RWPE1 (cell line): ENCODE measurements at regions not wholly inside any gene's neighbourhood (a gene's known extent, or its start where the extent isn't known, plus 50 kb on each side); places are given as distances from the start of the nearest gene placed in this dataset.

Experiments
- CTCF ChIA-PET: fragments of 350-600 bp; sonication (Branson Sonifier 250); formaldehyde crosslinking; extraction: SDS; loops from one replicate; lab custom pipeline; 2021; lab: Yijun Ruan, JAX
- POLR2A ChIA-PET: fragments of 400-600 bp; formaldehyde crosslinking; extraction: SDS; loops from one replicate; lab custom pipeline; 2020; ENCODE audit warnings: antibody characterized with exemption; ENCODE audit not compliant: low non-redundant PET; lab: Yijun Ruan, JAX
- DNase-seq: peaks from one replicate; pipeline ENCODE4 v3.0.0; 2012; ENCODE audit warnings: low spot score
- H3K27ac ChIP-seq: fragments of 450-650 bp; 2 replicates; pipeline ENCODE4 v1.5.1; 2017
- CTCF ChIP-seq: fragments of 450-650 bp; conservative IDR thresholded peaks from 2 replicates; pipeline ENCODE4 v1.5.1; 2017; ENCODE audit warnings: low read depth, mild to moderate bottlenecking

GRCh38 chr5:5026409-5026785 is 113.7 kb upstream of the ADAMTS16 start:
- ChIA-PET CTCF (interaction anchor here (0.6 kb wide), 2 partner anchors 96 to 129 kb away, joined by 3 to 6 read pairs; no protein-coding TSS in a partner anchor), POLR2A (no interaction called here)
- no peak for DNase-seq
- no peak overlapping the region for H3K27ac ChIP-seq
- TF ChIP-seq CTCF: no peak

- DNase-seq: no peak
- no peak for TF ChIP-seq CTCF
- POLR2A ChIA-PET: no interaction called here
- no peak overlapping the region for H3K27ac ChIP-seq
- CTCF ChIA-PET: no interaction called here
Measured at GRCh38 chr5:5031665-5032064, 108.5 kb upstream of the ADAMTS16 start.

GRCh38 chr5:5037674-5038073 is 102.5 kb upstream of the ADAMTS16 start:
- no peak overlapping the region for H3K27ac ChIP-seq
- no peak for TF ChIP-seq CTCF
- ChIA-PET CTCF (no interaction called here), POLR2A (no interaction called here)
- DNase-seq: no peak

GRCh38 chr5:5039918-5040317 is 100.2 kb upstream of the ADAMTS16 start:
- CTCF ChIA-PET: no interaction called here
- POLR2A ChIA-PET: no interaction called here
- TF ChIP-seq CTCF: no peak

GRCh38 chr5:5040712-5041111 is 99.4 kb upstream of the ADAMTS16 start:
- ChIA-PET CTCF (interaction anchor here (0.7 to 1.1 kb wide), 2 partner anchors 168 to 300 kb away, joined by 3 to 4 read pairs; no protein-coding TSS in a partner anchor), POLR2A (no interaction called here)
- TF ChIP-seq CTCF: no peak
- no peak overlapping the region for H3K27ac ChIP-seq
- DNase-seq: no peak

More at GRCh38 chr5:5039918-5040317, 100.2 kb upstream of the ADAMTS16 start:
- no peak overlapping the region for H3K27ac ChIP-seq
- no peak for DNase-seq

- CTCF ChIA-PET: no interaction called here
Measured at GRCh38 chr5:5042806-5043205, 97.3 kb upstream of the ADAMTS16 start.

More at GRCh38 chr5:5042806-5043205, 97.3 kb upstream of the ADAMTS16 start:
- DNase-seq: no peak
- TF ChIP-seq CTCF: no peak
- H3K27ac ChIP-seq: no peak overlapping the region
- POLR2A ChIA-PET: no interaction called here
